ENCODE measurements at regions not wholly inside any gene's neighbourhood (a gene's known extent, or its start where the extent isn't known, plus 50 kb on each side); places are given as distances from the start of the nearest gene placed in this dataset.

- H3K36me3 Mint-ChIP-seq (ENCODE audit: low read depth) = no peaks in the 10 kb centered on the region
Observed at GRCh38 chr19:5265260-5265659, 75.4 kb downstream of the PTPRS start.

GRCh38 chr19:5264453-5264852 is 76.2 kb downstream of the PTPRS start:
- H3K4me3 Mint-ChIP-seq = no peak overlapping the region
- ATAC-seq = no peak
- H3K36me3 Mint-ChIP-seq (ENCODE audit: low read depth) = no peaks in the 10 kb centered on the region
- no peak overlapping the region for H3K27ac Mint-ChIP-seq
- CTCF ChIA-PET = no interaction called here
- intact Hi-C loops (cut with micrococcal nuclease) = no loop called here
- POLR2A ChIA-PET = no interaction called here
- no peaks in the 10 kb centered on the region for H3K27me3 Mint-ChIP-seq
- DNase-seq = no peak
- H3K9me3 Mint-ChIP-seq = no peaks in the 10 kb centered on the region
- H3K4me1 Mint-ChIP-seq (ENCODE audit: low read depth) = no peaks in the 10 kb centered on the region
- no peak for TF ChIP-seq CTCF (IDR thresholded peaks at IDR 0.05)

More at GRCh38 chr19:5265260-5265659, 75.4 kb downstream of the PTPRS start:
- TF ChIP-seq CTCF (IDR thresholded peaks at IDR 0.05) = no peak
- H3K4me3 Mint-ChIP-seq = no peak overlapping the region
- no peaks in the 10 kb centered on the region for H3K27me3 Mint-ChIP-seq
- CTCF ChIA-PET = no interaction called here
- no peaks in the 10 kb centered on the region for H3K4me1 Mint-ChIP-seq (ENCODE audit: low read depth)
- DNase-seq (no peak), ATAC-seq (no peak)
- H3K9me3 Mint-ChIP-seq = no peaks in the 10 kb centered on the region
- no peak overlapping the region for H3K27ac Mint-ChIP-seq
- POLR2A ChIA-PET = no interaction called here
- intact Hi-C loops (cut with micrococcal nuclease) = no loop called here

- ATAC-seq = no peak
- no peak overlapping the region for H3K4me3 Mint-ChIP-seq
- no peak for DNase-seq
- no peaks in the 10 kb centered on the region for H3K36me3 Mint-ChIP-seq (ENCODE audit: low read depth)
- no peak overlapping the region for H3K27ac Mint-ChIP-seq
- H3K9me3 Mint-ChIP-seq = no peaks in the 10 kb centered on the region
- H3K27me3 Mint-ChIP-seq = no peaks in the 10 kb centered on the region
- intact Hi-C loops (cut with micrococcal nuclease) = no loop called here
- no peaks in the 10 kb centered on the region for H3K4me1 Mint-ChIP-seq (ENCODE audit: low read depth)
- TF ChIP-seq CTCF (IDR thresholded peaks at IDR 0.05) = no peak
- ChIA-PET CTCF (no interaction called here), POLR2A (no interaction called here)
Observed at GRCh38 chr19:5263615-5264014, 77.0 kb downstream of the PTPRS start.

- Mint-ChIP-seq H3K36me3 (ENCODE audit: low read depth) (no peaks in the 10 kb centered on the region), H3K4me1 (ENCODE audit: low read depth) (no peaks in the 10 kb centered on the region), H3K27ac (no peak overlapping the region), H3K27me3 (no peaks in the 10 kb centered on the region), H3K4me3 (no peak overlapping the region), H3K9me3 (no peaks in the 10 kb centered on the region)
- no peak for TF ChIP-seq CTCF (IDR thresholded peaks at IDR 0.05)
- ChIA-PET CTCF (no interaction called here), POLR2A (no interaction called here)
- DNase-seq (no peak), ATAC-seq (no peak)
- intact Hi-C loops (cut with micrococcal nuclease) = no loop called here
Observed at GRCh38 chr19:5262721-5263120, 77.9 kb downstream of the PTPRS start.

GRCh38 chr19:5261156-5261890 is 79.3 kb downstream of the PTPRS start:
- POLR2A ChIA-PET = no interaction called here
- Mint-ChIP-seq H3K27me3 (no peaks in the 10 kb centered on the region), H3K4me3 (no peak overlapping the region)

More at GRCh38 chr19:5261156-5261890, 79.3 kb downstream of the PTPRS start:
- Mint-ChIP-seq H3K4me1 (ENCODE audit: low read depth) (no peaks in the 10 kb centered on the region), H3K9me3 (peaks cover 5% of the 10 kb centered on the region), H3K27ac (no peak overlapping the region), H3K36me3 (ENCODE audit: low read depth) (no peaks in the 10 kb centered on the region)
- CTCF ChIA-PET = no interaction called here
- DNase-seq = no peak
- ATAC-seq = no peak
- TF ChIP-seq CTCF (IDR thresholded peaks at IDR 0.05) = no peak
- intact Hi-C loops (cut with micrococcal nuclease) = no loop called here

All from activated CD8-positive, alpha-beta T cell treated with anti-CD3 and anti-CD28 coated beads for 36 hours (primary cell).